ENCODE measurements at regions not wholly inside any gene's neighbourhood (a gene's known extent, or its start where the extent isn't known, plus 50 kb on each side); places are given as distances from the start of the nearest gene placed in this dataset.

DNA sequence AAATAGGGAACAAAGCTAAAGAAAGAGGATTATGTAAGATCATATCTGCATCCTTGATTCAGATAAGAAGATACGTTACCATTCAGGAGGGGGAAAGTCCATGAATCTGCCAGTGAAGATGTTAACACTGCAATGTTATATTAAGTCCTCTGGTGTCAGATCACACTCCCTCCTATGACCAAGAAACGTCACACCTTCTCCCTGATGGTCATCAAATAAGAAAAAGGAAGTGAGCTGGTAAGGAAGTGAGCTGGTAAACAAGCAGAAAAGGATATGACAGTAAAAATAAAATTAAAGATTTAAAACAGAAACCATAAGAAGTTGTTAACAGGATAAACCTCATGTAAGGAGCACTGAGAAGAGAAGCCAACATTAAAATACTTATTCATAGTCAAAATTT, 340.2 kb downstream of the SEC23A start:
- TF ChIP-seq GATA2 (IDR thresholded peaks at IDR 0.05; ENCODE audit: low read depth, low read length) (no peak), GATA3 (IDR thresholded peaks at IDR 0.05; ENCODE audit: low read depth, low read length) (no peak)

Data from SH-SY5Y (cell line).